ENCODE measurements at regions not wholly inside any gene's neighbourhood (a gene's known extent, or its start where the extent isn't known, plus 50 kb on each side); places are given as distances from the start of the nearest gene placed in this dataset.

GRCh38 chr5:179497636-179498340 is 52.6 kb upstream of the RUFY1 start:
- DNase-seq (ENCODE audit: low read depth in 2 of 3, low spot score in 2 of 3): no peak

- peak in 1 of 3 donors; percentile 21 for DNase-seq (ENCODE audit: low read depth in 2 of 3, low spot score in 2 of 3)
Measured at GRCh38 chr5:179495906-179496455, 54.4 kb upstream of the RUFY1 start.

- no peak for DNase-seq (ENCODE audit: low read depth in 2 of 3, low spot score in 2 of 3)
Measured at GRCh38 chr5:179494774-179495526, 55.4 kb upstream of the RUFY1 start.

GRCh38 chr5:179488975-179489374 is 61.4 kb upstream of the RUFY1 start:
- no peak for DNase-seq (ENCODE audit: low read depth in 2 of 3, low spot score in 2 of 3)

DNA sequence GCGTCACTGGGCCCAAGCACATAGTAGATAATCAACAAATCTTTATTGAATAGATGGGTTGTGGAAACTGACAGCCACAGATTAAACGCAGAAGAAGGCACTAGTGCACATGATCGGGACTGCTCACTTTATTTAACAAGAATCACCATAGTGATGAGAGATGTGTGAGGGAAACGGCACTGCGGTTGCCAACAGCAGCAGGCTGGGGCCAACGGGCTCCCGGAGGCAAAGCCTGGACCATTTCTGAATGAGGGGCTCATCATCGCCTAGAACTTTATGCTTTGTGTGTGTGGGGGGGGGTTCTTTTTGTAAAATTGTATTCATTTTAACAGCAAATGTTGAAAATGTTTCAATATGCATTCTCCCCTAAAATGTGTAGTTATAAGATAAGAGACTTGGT is 61.9 kb upstream of the RUFY1 start:
- peak in 1 of 3 donors; percentile 21 for DNase-seq (ENCODE audit: low read depth in 2 of 3, low spot score in 2 of 3)

- DNase-seq (ENCODE audit: low read depth in 2 of 3, low spot score in 2 of 3): no peak
Measured at GRCh38 chr5:179487145-179487544, 63.2 kb upstream of the RUFY1 start.

DNA sequence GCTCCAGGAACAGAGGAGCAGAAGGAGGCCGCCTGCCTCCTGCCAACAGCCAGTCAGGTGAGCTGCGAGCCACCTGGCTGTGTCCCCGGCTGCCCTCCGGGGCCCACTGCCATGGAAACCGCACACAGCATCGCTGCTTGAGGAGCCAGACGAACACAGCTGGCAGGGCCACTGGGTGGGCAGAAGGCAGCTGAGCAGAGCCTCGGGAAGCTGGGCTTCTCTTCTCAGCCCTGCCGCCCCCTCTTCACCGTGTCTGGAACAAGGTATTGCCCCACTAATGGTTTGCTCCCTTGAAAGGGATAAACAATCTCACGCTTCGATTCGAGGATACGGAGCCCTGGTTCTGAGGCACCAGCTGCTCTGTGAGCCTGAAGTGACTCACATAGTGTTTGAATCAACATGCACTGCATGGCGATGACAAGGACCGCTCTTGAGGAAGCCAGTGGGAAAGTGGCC is 63.7 kb upstream of the RUFY1 start:
- no peak for DNase-seq (ENCODE audit: low read depth in 2 of 3, low spot score in 2 of 3)

GRCh38 chr5:179485845-179486575 is 64.3 kb upstream of the RUFY1 start:
- DNase-seq (ENCODE audit: low read depth in 2 of 3, low spot score in 2 of 3): no peak

- no peak for DNase-seq (ENCODE audit: low read depth in 2 of 3, low spot score in 2 of 3)
Measured at GRCh38 chr5:179484761-179485160, 65.6 kb upstream of the RUFY1 start.

DNA sequence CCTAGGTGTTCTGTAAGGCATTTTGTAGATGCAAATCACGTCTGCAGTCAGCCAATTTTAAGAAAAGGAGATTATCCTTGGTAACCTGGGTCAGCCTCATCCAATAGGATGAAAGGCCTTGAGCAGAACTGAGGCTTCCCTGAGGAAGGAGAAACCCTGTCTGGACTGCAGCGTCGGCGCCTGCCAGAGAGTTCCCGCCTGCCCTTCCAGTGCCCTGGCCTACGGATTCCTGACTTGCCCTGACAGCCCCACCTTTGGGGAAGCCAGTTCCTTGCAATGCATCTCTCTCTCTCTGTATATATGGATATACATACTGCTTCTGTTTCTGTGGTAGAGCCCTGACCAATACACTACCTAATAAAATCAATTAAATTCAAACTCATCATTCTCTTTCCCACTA is 66.2 kb upstream of the RUFY1 start:
- DNase-seq (ENCODE audit: low read depth in 2 of 3, low spot score in 2 of 3): no peak

DNA sequence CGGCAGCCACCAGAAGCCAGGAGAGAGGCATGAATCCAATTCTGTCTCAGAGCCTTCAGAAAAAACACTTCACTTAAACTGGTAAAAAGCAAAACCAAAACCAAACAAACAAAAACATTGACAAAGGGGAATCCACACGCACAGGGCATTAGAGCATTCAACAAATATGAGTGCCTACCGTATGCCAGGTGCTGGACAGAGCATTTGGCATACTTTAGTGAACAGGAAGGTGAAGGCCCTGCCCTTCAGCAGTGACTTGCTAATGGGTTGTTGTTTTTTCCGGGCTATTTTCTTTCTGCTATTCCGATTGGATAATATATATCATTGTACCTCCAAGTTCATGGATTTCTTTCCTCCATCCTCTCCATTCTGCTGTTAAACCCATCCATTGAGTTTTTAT is 71.7 kb upstream of the RUFY1 start:
- no peak for DNase-seq (ENCODE audit: low read depth in 2 of 3, low spot score in 2 of 3)

- DNase-seq (ENCODE audit: low read depth in 2 of 3, low spot score in 2 of 3): peak in 2 of 3 donors; percentile 19 to 74
Measured at GRCh38 chr5:179475208-179475751, 75.1 kb upstream of the RUFY1 start.

DNA sequence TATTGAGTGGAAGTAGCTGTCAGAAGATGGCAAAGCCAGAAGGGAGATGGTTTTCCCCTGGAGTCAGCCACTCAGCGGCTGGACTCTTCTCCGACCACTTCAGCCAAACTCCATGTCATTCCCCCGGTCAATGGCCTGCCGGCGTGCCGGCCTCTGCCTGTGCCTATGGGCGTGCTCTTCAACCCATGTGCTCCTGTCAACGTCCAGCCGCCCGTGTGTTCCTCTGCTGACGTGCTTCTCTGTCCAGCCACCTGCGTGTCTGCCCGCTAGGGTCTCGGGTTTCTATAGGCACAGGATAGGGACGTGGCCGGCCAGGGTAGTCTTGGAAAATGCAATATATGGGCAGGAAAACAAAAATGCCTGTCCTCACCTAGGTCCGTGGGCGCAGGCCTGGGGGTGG is 77.7 kb upstream of the RUFY1 start:
- DNase-seq (ENCODE audit: low read depth in 2 of 3, low spot score in 2 of 3): no peak

- DNase-seq (ENCODE audit: low read depth in 2 of 3, low spot score in 2 of 3): peak in 1 of 3 donors; percentile 52
Measured at GRCh38 chr5:179472174-179472573, 78.2 kb upstream of the RUFY1 start.

DNA sequence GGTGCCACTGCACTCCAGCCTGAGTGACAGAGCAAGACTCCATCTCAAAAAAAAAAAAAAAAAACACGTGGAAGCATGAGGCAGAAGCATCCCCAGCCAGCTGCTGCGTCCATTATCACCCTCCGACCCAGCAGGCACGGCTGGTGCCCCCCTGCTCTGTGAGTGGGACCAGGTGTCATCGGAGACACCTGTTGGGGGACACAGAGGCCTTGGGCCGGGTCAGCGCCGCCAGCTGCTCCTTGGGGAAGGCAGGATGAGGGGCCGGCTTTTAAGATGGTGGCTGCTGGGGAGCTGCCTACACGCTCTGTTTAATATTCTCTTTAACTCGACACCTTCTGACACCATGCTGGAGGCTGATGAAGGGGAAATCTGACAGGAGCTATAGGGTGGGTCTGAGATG is 80.2 kb upstream of the RUFY1 start:
- DNase-seq (ENCODE audit: low read depth in 2 of 3, low spot score in 2 of 3): no peak

- DNase-seq (ENCODE audit: low read depth in 2 of 3, low spot score in 2 of 3): no peak
Measured at GRCh38 chr5:179468696-179469095, 81.7 kb upstream of the RUFY1 start.

- no peak for DNase-seq (ENCODE audit: low read depth in 2 of 3, low spot score in 2 of 3)
Measured at GRCh38 chr5:179467441-179467840, 82.9 kb upstream of the RUFY1 start.

- DNase-seq (ENCODE audit: low read depth in 2 of 3, low spot score in 2 of 3): no peak
Measured at GRCh38 chr5:179464631-179465030, 85.7 kb upstream of the RUFY1 start.

- no peak for DNase-seq (ENCODE audit: low read depth in 2 of 3, low spot score in 2 of 3)
Measured at GRCh38 chr5:179462040-179462439, 88.3 kb upstream of the RUFY1 start.

DNA sequence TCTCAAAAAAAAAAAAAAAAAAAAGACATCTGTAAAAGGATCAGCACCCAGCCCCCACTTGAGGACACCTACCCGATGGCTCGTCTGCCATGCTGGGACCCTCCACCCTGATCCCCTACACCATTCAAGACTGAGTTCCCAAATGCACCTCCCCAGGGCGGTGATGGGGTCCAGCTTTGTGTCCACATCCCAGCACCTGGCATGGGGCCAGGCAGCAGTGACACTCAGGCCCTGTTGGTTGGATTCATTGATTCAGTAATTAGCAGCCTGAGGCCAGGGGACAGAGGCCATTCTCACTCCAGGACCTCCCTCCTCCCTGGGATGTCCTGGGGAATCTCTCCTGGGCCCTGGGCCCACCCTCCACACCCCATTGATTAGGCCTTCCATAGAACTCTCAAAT is 88.8 kb upstream of the RUFY1 start:
- DNase-seq (ENCODE audit: low read depth in 2 of 3, low spot score in 2 of 3): no peak

GRCh38 chr5:179459771-179460170 is 90.6 kb upstream of the RUFY1 start:
- no peak for DNase-seq (ENCODE audit: low read depth in 2 of 3, low spot score in 2 of 3)
